Activated T-cell treated with anti-CD3 and anti-CD28 coated beads, Interleukin-2, amount 50 U/mL, for 24 hours (primary cell): ENCODE measurements at regions not wholly inside any gene's neighbourhood (a gene's known extent, or its start where the extent isn't known, plus 50 kb on each side); places are given as distances from the start of the nearest gene placed in this dataset.

Experiments used
- DNase-seq: peaks from one replicate; pipeline ENCODE4 v3.0.0-alpha.2; 2020
- H3K27ac Mint-ChIP-seq: 2 replicates; pipeline ENCODE4 v1.8.0; 2020; ENCODE audit warnings: mild to moderate bottlenecking, mixed read lengths
- H3K27me3 Mint-ChIP-seq: 2 replicates; pipeline ENCODE4 v1.8.0; 2020; ENCODE audit warnings: mixed read lengths
- H3K36me3 Mint-ChIP-seq: 2 replicates; pipeline ENCODE4 v1.8.0; 2020; ENCODE audit warnings: low read depth, mixed read lengths
- H3K4me1 Mint-ChIP-seq: 2 replicates; pipeline ENCODE4 v1.8.0; 2020; ENCODE audit warnings: low read depth, mixed read lengths
- H3K4me3 Mint-ChIP-seq: 2 replicates; pipeline ENCODE4 v1.8.0; 2020; ENCODE audit warnings: mild to moderate bottlenecking, moderate library complexity, mixed read lengths
- H3K9me3 Mint-ChIP-seq: 2 replicates; pipeline ENCODE4 v1.8.0; 2020; ENCODE audit warnings: mixed read lengths

DNA sequence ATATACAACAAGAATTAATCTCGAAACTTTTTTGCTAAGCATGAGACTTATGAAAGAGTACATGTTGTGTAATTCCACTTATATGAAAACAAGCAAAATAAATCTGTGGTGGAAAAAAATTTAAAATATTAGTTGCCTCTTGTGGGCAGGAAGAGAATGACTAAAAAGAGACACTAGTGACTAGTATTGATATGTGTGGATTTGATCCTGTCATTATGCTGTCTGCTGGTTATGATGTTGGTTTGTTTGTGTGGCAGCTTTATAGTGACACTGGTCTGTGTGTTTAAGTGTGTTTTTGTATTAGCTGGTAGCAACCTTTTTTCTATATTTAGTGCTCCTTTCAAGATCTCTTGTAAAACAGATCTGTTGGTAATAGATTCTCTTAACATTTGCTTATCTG lies 267.8 kb upstream of the NRIP1 start:
- no peaks in the 10 kb centered on the region for H3K9me3 Mint-ChIP-seq
- H3K27ac Mint-ChIP-seq: no peak overlapping the region
- H3K27me3 Mint-ChIP-seq: no peaks in the 10 kb centered on the region
- H3K4me1 Mint-ChIP-seq: peaks cover 5% of the 10 kb centered on the region
- H3K4me3 Mint-ChIP-seq: no peak overlapping the region
- H3K36me3 Mint-ChIP-seq: no peaks in the 10 kb centered on the region
- no peak for DNase-seq

DNA sequence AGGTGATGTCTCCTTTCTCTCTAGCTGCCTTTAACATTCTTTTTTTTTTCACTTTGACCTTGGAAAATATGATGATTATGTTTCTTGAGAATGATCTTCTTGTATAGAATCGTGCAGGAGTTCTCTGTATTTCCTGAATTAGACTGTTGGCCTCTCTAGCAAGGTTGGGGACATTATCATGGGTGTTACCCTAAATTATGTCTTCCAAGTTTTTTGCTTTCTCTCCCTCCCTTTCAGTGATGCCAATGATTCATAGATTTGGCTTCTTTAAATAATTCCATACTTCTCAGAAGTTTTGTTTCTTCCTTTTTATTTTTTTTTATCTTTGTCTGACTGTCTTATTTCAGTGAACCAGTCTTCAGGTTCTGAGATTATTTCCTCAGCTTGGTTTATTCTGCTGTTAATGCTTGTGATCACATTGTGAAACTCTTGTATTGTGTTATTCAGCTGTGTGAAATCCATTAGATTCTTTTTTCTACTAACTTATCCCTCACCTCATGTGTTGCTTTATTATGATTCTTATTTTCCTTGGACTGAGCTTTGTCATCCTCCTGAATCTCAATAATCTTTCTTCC lies 268.4 kb upstream of the NRIP1 start:
- H3K4me3 Mint-ChIP-seq: no peak overlapping the region
- peaks cover 5% of the 10 kb centered on the region for H3K4me1 Mint-ChIP-seq
- no peak overlapping the region for H3K27ac Mint-ChIP-seq
- H3K27me3 Mint-ChIP-seq: no peaks in the 10 kb centered on the region
- DNase-seq: no peak
- no peaks in the 10 kb centered on the region for H3K9me3 Mint-ChIP-seq
- no peaks in the 10 kb centered on the region for H3K36me3 Mint-ChIP-seq

- Mint-ChIP-seq H3K4me3 (no peak overlapping the region), H3K9me3 (no peaks in the 10 kb centered on the region), H3K27ac (no peak overlapping the region), H3K27me3 (no peaks in the 10 kb centered on the region), H3K4me1 (peaks cover 5% of the 10 kb centered on the region), H3K36me3 (no peaks in the 10 kb centered on the region)
- DNase-seq: no peak
Observed at GRCh38 chr21:15333951-15334350, 269.2 kb upstream of the NRIP1 start.

- DNase-seq: no peak
- Mint-ChIP-seq H3K36me3 (no peaks in the 10 kb centered on the region), H3K27me3 (peaks cover 20% of the 10 kb centered on the region), H3K4me3 (no peak overlapping the region), H3K4me1 (no peaks in the 10 kb centered on the region), H3K9me3 (no peaks in the 10 kb centered on the region), H3K27ac (no peak overlapping the region)
Observed at GRCh38 chr21:15343066-15343465, 278.3 kb upstream of the NRIP1 start.

DNA sequence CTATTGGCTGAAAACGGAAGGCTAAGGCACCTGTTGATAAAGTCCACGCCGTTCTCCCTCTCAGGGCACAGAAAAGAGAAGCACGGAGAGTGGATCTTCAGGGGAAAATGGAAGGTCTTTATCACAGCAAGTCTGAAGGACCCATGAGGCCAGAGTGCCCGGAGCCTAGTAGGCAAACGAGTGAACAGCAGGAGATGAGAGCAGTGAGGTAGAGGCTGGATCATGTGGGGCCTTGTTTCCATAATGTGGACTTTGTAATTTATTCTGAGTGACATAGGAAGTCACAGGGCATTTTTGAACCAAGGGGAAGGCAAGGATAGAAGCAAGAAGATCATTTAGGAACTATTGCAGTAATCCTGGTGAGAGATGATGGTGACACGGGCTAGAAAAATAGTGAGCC lies 287.2 kb upstream of the NRIP1 start:
- Mint-ChIP-seq H3K9me3 (no peaks in the 10 kb centered on the region), H3K4me3 (no peak overlapping the region), H3K27me3 (peaks cover 4% of the 10 kb centered on the region), H3K27ac (no peak overlapping the region), H3K36me3 (no peaks in the 10 kb centered on the region), H3K4me1 (peaks cover 7% of the 10 kb centered on the region)
- DNase-seq: no peak

DNA sequence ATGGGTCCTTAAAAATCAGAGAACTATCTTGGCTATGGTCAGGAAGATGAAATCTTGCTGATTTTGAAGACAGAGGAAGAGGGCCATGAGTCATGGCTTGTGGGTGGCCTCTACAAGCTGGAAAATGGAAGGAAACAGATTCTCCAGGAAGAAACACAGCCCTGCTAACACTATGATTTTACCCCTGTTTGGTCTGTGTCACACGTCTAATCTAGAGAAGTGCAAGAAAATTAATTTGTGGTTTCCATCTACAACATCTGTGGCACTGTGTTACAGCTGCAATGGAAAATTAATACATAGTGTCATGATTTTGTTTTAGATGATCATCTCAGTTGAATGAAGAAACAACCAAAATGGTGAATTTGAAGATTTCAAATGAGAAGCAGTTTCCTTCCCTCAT lies 288.7 kb upstream of the NRIP1 start:
- Mint-ChIP-seq H3K4me1 (peaks cover 7% of the 10 kb centered on the region), H3K4me3 (no peak overlapping the region), H3K27me3 (no peaks in the 10 kb centered on the region), H3K36me3 (no peaks in the 10 kb centered on the region), H3K27ac (no peak overlapping the region), H3K9me3 (no peaks in the 10 kb centered on the region)
- no peak for DNase-seq

DNA sequence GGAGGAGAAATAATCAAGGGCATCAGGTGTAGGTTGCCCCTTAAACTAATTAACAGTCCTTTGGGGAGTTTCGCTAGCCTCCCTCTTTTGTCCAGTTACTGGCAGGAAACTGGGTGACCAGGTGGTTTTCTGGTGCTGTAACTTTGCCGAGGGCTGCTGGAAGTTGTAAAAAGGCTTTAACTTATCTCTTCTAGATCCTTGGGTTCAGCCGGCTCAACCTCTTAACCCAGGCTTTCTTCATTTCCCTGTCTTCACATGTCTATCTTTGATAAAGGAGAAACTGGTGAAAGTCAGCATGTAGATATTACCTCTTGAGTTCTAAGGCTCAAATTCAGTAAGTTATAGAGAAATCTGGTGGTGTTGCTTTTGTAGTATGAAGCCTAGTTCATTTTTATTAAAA lies 289.7 kb upstream of the NRIP1 start:
- Mint-ChIP-seq H3K27me3 (no peaks in the 10 kb centered on the region), H3K4me1 (peaks cover 7% of the 10 kb centered on the region), H3K36me3 (no peaks in the 10 kb centered on the region), H3K4me3 (no peak overlapping the region), H3K27ac (no peak overlapping the region), H3K9me3 (no peaks in the 10 kb centered on the region)
- DNase-seq: no peak

- peaks cover 7% of the 10 kb centered on the region for H3K4me1 Mint-ChIP-seq
- no peak overlapping the region for H3K27ac Mint-ChIP-seq
- H3K4me3 Mint-ChIP-seq: no peak overlapping the region
- H3K36me3 Mint-ChIP-seq: no peaks in the 10 kb centered on the region
- H3K9me3 Mint-ChIP-seq: no peaks in the 10 kb centered on the region
- DNase-seq: no peak
- no peaks in the 10 kb centered on the region for H3K27me3 Mint-ChIP-seq
Observed at GRCh38 chr21:15355066-15355465, 290.3 kb upstream of the NRIP1 start.

- no peaks in the 10 kb centered on the region for H3K36me3 Mint-ChIP-seq
- no peak overlapping the region for H3K4me3 Mint-ChIP-seq
- H3K27me3 Mint-ChIP-seq: no peaks in the 10 kb centered on the region
- DNase-seq: no peak
- peaks cover 7% of the 10 kb centered on the region for H3K4me1 Mint-ChIP-seq
- H3K9me3 Mint-ChIP-seq: no peaks in the 10 kb centered on the region
- H3K27ac Mint-ChIP-seq: no peak overlapping the region
Observed at GRCh38 chr21:15359251-15359650, 294.5 kb upstream of the NRIP1 start.

- no peaks in the 10 kb centered on the region for H3K36me3 Mint-ChIP-seq
- H3K4me3 Mint-ChIP-seq: no peak overlapping the region
- no peak overlapping the region for H3K27ac Mint-ChIP-seq
- H3K27me3 Mint-ChIP-seq: no peaks in the 10 kb centered on the region
- H3K4me1 Mint-ChIP-seq: no peaks in the 10 kb centered on the region
- H3K9me3 Mint-ChIP-seq: peaks cover 15% of the 10 kb centered on the region
- DNase-seq: no peak
Observed at GRCh38 chr21:15362458-15362857, 297.7 kb upstream of the NRIP1 start.

GRCh38 chr21:15363921-15364320 lies 299.1 kb upstream of the NRIP1 start:
- no peak overlapping the region for H3K4me3 Mint-ChIP-seq
- H3K4me1 Mint-ChIP-seq: no peaks in the 10 kb centered on the region
- H3K9me3 Mint-ChIP-seq: peaks cover 15% of the 10 kb centered on the region
- no peak overlapping the region for H3K27ac Mint-ChIP-seq
- no peak for DNase-seq
- no peaks in the 10 kb centered on the region for H3K27me3 Mint-ChIP-seq
- no peaks in the 10 kb centered on the region for H3K36me3 Mint-ChIP-seq

DNA sequence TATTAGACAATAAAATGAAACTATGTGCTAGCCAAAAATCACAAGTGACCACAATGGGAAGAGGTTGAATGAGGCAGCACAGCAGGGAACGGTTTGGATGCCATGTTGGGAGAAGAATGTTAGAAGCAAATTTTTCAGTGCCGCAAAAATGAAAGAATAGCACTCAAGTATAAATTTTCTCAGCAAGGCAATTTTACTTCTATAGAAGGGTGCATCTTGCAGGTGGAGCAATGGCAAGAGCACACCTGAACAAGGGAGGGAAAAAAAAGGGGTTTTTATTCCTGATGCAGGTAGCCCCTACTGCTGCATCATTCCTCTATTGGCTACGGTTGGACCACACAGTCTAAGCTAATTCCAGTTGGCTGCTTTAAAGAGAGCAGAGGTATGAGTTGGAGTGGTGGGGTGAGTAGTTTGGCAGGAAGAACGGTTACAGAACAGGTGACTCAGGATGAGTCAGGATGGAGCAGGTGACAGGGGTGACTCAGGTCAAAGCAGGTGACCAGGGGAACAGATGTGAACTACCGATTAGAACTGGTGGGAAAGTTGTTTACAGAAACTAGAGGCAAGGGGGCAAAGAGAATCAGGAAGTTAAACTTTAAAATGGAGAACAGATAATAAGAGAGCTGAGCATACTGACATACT lies 301.1 kb upstream of the NRIP1 start:
- H3K27ac Mint-ChIP-seq: no peak overlapping the region
- no peak for DNase-seq
- no peaks in the 10 kb centered on the region for H3K27me3 Mint-ChIP-seq
- H3K9me3 Mint-ChIP-seq: peaks cover 15% of the 10 kb centered on the region
- H3K4me1 Mint-ChIP-seq: no peaks in the 10 kb centered on the region
- H3K36me3 Mint-ChIP-seq: no peaks in the 10 kb centered on the region
- no peak overlapping the region for H3K4me3 Mint-ChIP-seq

GRCh38 chr21:15366555-15366954 lies 301.8 kb upstream of the NRIP1 start:
- H3K9me3 Mint-ChIP-seq: peaks cover 15% of the 10 kb centered on the region
- H3K4me1 Mint-ChIP-seq: no peaks in the 10 kb centered on the region
- no peaks in the 10 kb centered on the region for H3K36me3 Mint-ChIP-seq
- DNase-seq: no peak
- no peak overlapping the region for H3K27ac Mint-ChIP-seq
- H3K27me3 Mint-ChIP-seq: no peaks in the 10 kb centered on the region
- no peak overlapping the region for H3K4me3 Mint-ChIP-seq

DNA sequence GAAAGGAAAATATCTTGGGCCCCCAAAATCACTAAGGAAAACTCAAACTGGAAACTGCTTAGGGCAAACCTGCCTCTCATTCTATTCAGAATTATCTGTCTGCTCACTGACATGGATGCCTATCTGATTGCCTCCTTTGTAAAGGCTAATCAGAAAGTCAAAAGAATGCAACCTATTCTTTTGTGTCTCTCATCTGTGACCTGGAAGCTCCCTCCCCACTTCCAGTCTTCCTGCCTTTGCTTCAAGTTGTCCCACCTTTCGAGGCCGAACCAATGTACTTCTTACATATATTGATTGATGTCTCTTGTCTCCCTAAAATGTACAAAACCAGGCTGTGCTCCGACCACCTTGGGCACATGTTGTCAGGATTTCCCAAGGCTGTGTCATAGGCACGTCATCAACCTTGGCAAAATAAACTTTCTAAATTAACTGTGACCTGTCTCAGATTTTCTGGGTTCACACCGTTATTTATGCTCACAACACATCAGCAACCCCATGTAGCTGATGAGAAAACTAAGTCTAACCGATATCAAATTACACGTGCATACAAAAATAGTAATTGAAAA lies 302.3 kb upstream of the NRIP1 start:
- no peaks in the 10 kb centered on the region for H3K27me3 Mint-ChIP-seq
- H3K4me3 Mint-ChIP-seq: no peak overlapping the region
- no peak for DNase-seq
- H3K9me3 Mint-ChIP-seq: peaks cover 15% of the 10 kb centered on the region
- H3K4me1 Mint-ChIP-seq: no peaks in the 10 kb centered on the region
- H3K27ac Mint-ChIP-seq: no peak overlapping the region
- no peaks in the 10 kb centered on the region for H3K36me3 Mint-ChIP-seq

- Mint-ChIP-seq H3K27me3 (no peaks in the 10 kb centered on the region), H3K4me1 (peaks cover 6% of the 10 kb centered on the region), H3K4me3 (no peak overlapping the region), H3K27ac (no peak overlapping the region), H3K9me3 (peaks cover 14% of the 10 kb centered on the region), H3K36me3 (no peaks in the 10 kb centered on the region)
- no peak for DNase-seq
Observed at GRCh38 chr21:15370462-15370975, 305.7 kb upstream of the NRIP1 start.
